ENCODE measurements at regions not wholly inside any gene's neighbourhood (a gene's known extent, or its start where the extent isn't known, plus 50 kb on each side); places are given as distances from the start of the nearest gene placed in this dataset.

DNA sequence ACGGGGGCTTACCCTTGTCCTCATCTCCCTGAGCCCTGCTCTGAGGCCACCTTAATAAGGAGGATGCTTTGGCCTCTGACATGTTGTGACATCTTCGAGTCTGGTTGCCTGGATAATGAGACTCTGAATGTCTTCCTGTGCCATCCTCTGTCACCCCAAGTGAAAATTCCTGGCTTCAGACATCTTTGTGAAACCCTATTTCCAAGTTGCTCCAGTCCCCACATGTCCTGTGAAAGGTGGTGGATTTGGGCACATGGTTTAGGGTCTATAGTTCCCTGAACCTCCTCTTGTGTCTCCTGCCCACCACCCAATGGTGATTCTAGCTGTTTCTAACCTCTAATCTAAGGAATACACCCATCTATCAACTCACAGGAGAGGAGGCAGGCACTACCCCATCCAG lies 223.1 kb upstream of the GLI3 start:
- Histone ChIP-seq H3K4me1 (ENCODE audit: control insufficient read depth, insufficient read depth, low read length) (peaks cover 26% of the 10 kb centered on the region), H3K9ac (ENCODE audit: low read length) (no peak overlapping the region), H3K27me3 (replicated peaks; ENCODE audit: control insufficient read depth, insufficient read depth, low read length) (peaks cover under 1% of the 10 kb centered on the region), H3K9me3 (ENCODE audit: control insufficient read depth, low read length) (peaks cover 4% of the 10 kb centered on the region), H3K36me3 (ENCODE audit: control insufficient read depth, insufficient read depth, low read length, severe bottlenecking) (no peaks in the 10 kb centered on the region), H3K4me3 (ENCODE audit: low read length) (no peak overlapping the region)
- DNase-seq (ENCODE audit: low read depth), result no peak

DNA sequence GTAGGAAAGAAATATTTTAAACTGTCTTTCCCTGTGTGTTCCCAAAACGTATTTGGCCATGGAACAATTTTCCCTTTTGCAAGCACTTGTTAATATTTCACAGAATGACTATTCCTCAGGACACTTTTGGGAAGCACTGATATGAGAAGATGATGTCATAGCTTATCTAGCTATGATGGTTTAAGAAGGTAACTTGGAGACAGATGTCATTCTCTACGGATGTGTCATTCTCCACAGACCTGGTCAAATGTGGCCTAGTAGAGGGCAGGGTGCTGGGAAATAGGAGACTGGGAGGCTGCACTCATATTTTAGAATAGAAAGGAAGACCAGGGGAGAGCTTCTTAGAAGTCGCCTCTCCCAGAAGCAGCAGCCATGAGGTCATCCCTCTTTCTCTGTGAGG lies 220.7 kb upstream of the GLI3 start:
- H3K9me3 ChIP-seq (ENCODE audit: control insufficient read depth, low read length), result no peaks in the 10 kb centered on the region
- DNase-seq (ENCODE audit: low read depth), result no peak
- H3K9ac ChIP-seq (ENCODE audit: low read length), result peak overlapping the region; percentile 63
- no peaks in the 10 kb centered on the region for H3K36me3 ChIP-seq (ENCODE audit: control insufficient read depth, insufficient read depth, low read length, severe bottlenecking)
- H3K4me1 ChIP-seq (ENCODE audit: control insufficient read depth, insufficient read depth, low read length), result peaks cover 29% of the 10 kb centered on the region
- peaks cover 15% of the 10 kb centered on the region for H3K27me3 ChIP-seq (replicated peaks; ENCODE audit: control insufficient read depth, insufficient read depth, low read length)
- H3K4me3 ChIP-seq (ENCODE audit: low read length), result no peak overlapping the region

- Histone ChIP-seq H3K4me1 (ENCODE audit: control insufficient read depth, insufficient read depth, low read length) (peaks cover 29% of the 10 kb centered on the region), H3K36me3 (ENCODE audit: control insufficient read depth, insufficient read depth, low read length, severe bottlenecking) (no peaks in the 10 kb centered on the region), H3K9ac (ENCODE audit: low read length) (peak overlapping the region; percentile 63), H3K4me3 (ENCODE audit: low read length) (no peak overlapping the region), H3K9me3 (ENCODE audit: control insufficient read depth, low read length) (no peaks in the 10 kb centered on the region), H3K27me3 (replicated peaks; ENCODE audit: control insufficient read depth, insufficient read depth, low read length) (peaks cover 15% of the 10 kb centered on the region)
- peak; percentile 38 for DNase-seq (ENCODE audit: low read depth)
Observed at GRCh38 chr7:42456756-42457276, 219.8 kb upstream of the GLI3 start.

GRCh38 chr7:42456267-42456666 lies 219.3 kb upstream of the GLI3 start:
- Histone ChIP-seq H3K27me3 (replicated peaks; ENCODE audit: control insufficient read depth, insufficient read depth, low read length) (peaks cover 15% of the 10 kb centered on the region), H3K9ac (ENCODE audit: low read length) (peak overlapping the region; percentile 63), H3K4me1 (ENCODE audit: control insufficient read depth, insufficient read depth, low read length) (peaks cover 29% of the 10 kb centered on the region), H3K36me3 (ENCODE audit: control insufficient read depth, insufficient read depth, low read length, severe bottlenecking) (no peaks in the 10 kb centered on the region), H3K9me3 (ENCODE audit: control insufficient read depth, low read length) (no peaks in the 10 kb centered on the region), H3K4me3 (ENCODE audit: low read length) (no peak overlapping the region)
- no peak for DNase-seq (ENCODE audit: low read depth)

- no peak overlapping the region for H3K4me3 ChIP-seq (ENCODE audit: low read length)
- peaks cover 15% of the 10 kb centered on the region for H3K27me3 ChIP-seq (replicated peaks; ENCODE audit: control insufficient read depth, insufficient read depth, low read length)
- H3K9ac ChIP-seq (ENCODE audit: low read length), result no peak overlapping the region
- H3K36me3 ChIP-seq (ENCODE audit: control insufficient read depth, insufficient read depth, low read length, severe bottlenecking), result no peaks in the 10 kb centered on the region
- H3K4me1 ChIP-seq (ENCODE audit: control insufficient read depth, insufficient read depth, low read length), result peaks cover 29% of the 10 kb centered on the region
- peak; percentile 11 for DNase-seq (ENCODE audit: low read depth)
- no peaks in the 10 kb centered on the region for H3K9me3 ChIP-seq (ENCODE audit: control insufficient read depth, low read length)
Observed at GRCh38 chr7:42453931-42454361, 216.9 kb upstream of the GLI3 start.

GRCh38 chr7:42452356-42452755 lies 215.3 kb upstream of the GLI3 start:
- H3K4me1 ChIP-seq (ENCODE audit: control insufficient read depth, insufficient read depth, low read length), result peaks cover 20% of the 10 kb centered on the region
- no peaks in the 10 kb centered on the region for H3K9me3 ChIP-seq (ENCODE audit: control insufficient read depth, low read length)
- no peaks in the 10 kb centered on the region for H3K36me3 ChIP-seq (ENCODE audit: control insufficient read depth, insufficient read depth, low read length, severe bottlenecking)
- no peak overlapping the region for H3K4me3 ChIP-seq (ENCODE audit: low read length)
- peaks cover 15% of the 10 kb centered on the region for H3K27me3 ChIP-seq (replicated peaks; ENCODE audit: control insufficient read depth, insufficient read depth, low read length)
- H3K9ac ChIP-seq (ENCODE audit: low read length), result no peak overlapping the region
- DNase-seq (ENCODE audit: low read depth), result no peak

GRCh38 chr7:42449431-42449830 lies 212.4 kb upstream of the GLI3 start:
- Histone ChIP-seq H3K4me1 (ENCODE audit: control insufficient read depth, insufficient read depth, low read length) (peaks cover 13% of the 10 kb centered on the region), H3K36me3 (ENCODE audit: control insufficient read depth, insufficient read depth, low read length, severe bottlenecking) (no peaks in the 10 kb centered on the region), H3K9me3 (ENCODE audit: control insufficient read depth, low read length) (no peaks in the 10 kb centered on the region), H3K27me3 (replicated peaks; ENCODE audit: control insufficient read depth, insufficient read depth, low read length) (peaks cover 7% of the 10 kb centered on the region), H3K9ac (ENCODE audit: low read length) (no peak overlapping the region), H3K4me3 (ENCODE audit: low read length) (no peak overlapping the region)
- no peak for DNase-seq (ENCODE audit: low read depth)

DNA sequence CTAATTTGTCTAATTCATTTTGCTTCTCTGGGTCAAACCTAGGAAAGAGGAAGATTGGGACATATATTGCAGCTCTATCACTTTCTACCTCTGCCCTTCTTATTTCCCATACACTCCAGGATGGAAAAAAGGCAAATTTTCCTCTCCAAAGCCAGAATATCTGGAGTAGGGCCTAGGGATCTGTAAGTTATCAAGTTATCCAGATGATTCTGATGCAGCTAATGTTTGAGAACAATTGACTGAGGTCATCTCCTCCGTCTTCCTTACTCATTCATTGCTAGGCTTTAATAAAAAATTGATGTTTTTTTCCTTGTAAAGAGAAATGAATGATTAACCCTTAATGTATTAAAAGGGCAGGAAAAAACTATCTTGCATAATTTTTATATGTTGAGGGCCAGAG lies 211.9 kb upstream of the GLI3 start:
- Histone ChIP-seq H3K27me3 (replicated peaks; ENCODE audit: control insufficient read depth, insufficient read depth, low read length) (peaks cover 2% of the 10 kb centered on the region), H3K4me3 (ENCODE audit: low read length) (no peak overlapping the region), H3K9ac (ENCODE audit: low read length) (no peak overlapping the region), H3K36me3 (ENCODE audit: control insufficient read depth, insufficient read depth, low read length, severe bottlenecking) (no peaks in the 10 kb centered on the region), H3K4me1 (ENCODE audit: control insufficient read depth, insufficient read depth, low read length) (peaks cover 10% of the 10 kb centered on the region), H3K9me3 (ENCODE audit: control insufficient read depth, low read length) (no peaks in the 10 kb centered on the region)
- DNase-seq (ENCODE audit: low read depth), result no peak

- H3K27me3 ChIP-seq (replicated peaks; ENCODE audit: control insufficient read depth, insufficient read depth, low read length), result no peaks in the 10 kb centered on the region
- H3K4me1 ChIP-seq (ENCODE audit: control insufficient read depth, insufficient read depth, low read length), result peaks cover 10% of the 10 kb centered on the region
- no peak overlapping the region for H3K9ac ChIP-seq (ENCODE audit: low read length)
- no peak overlapping the region for H3K4me3 ChIP-seq (ENCODE audit: low read length)
- peaks cover 3% of the 10 kb centered on the region for H3K9me3 ChIP-seq (ENCODE audit: control insufficient read depth, low read length)
- no peaks in the 10 kb centered on the region for H3K36me3 ChIP-seq (ENCODE audit: control insufficient read depth, insufficient read depth, low read length, severe bottlenecking)
- DNase-seq (ENCODE audit: low read depth), result peak; percentile 59
Observed at GRCh38 chr7:42445691-42446090, 208.7 kb upstream of the GLI3 start.

DNA sequence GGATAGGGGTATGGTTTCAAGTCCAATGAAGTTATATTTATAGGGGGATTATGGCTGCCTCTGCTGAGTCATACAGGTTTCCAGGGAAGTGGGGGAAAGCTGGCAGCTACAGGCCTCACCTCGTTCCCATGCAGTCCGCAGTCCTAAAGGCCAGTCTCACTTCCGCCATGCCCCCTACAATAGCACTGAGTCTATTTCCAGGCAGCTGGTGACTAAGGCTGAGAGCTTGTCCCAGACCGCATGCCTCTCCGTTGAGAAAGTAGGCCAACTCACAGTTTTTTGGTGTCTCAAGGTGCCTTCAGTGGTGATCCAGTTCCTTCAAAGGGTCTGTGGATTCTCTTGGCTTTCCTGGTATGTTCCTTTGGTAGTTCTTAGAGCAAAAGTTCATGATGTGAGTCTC lies 203.9 kb upstream of the GLI3 start:
- H3K9ac ChIP-seq (ENCODE audit: low read length), result no peak overlapping the region
- DNase-seq (ENCODE audit: low read depth), result no peak

GRCh38 chr7:42432644-42433043 lies 195.6 kb upstream of the GLI3 start:
- no peaks in the 10 kb centered on the region for H3K4me1 ChIP-seq (ENCODE audit: control insufficient read depth, insufficient read depth, low read length)
- H3K36me3 ChIP-seq (ENCODE audit: control insufficient read depth, insufficient read depth, low read length, severe bottlenecking), result no peaks in the 10 kb centered on the region
- H3K9ac ChIP-seq (ENCODE audit: low read length), result no peak overlapping the region
- H3K9me3 ChIP-seq (ENCODE audit: control insufficient read depth, low read length), result peaks cover 6% of the 10 kb centered on the region
- no peak overlapping the region for H3K4me3 ChIP-seq (ENCODE audit: low read length)
- H3K27me3 ChIP-seq (replicated peaks; ENCODE audit: control insufficient read depth, insufficient read depth, low read length), result no peaks in the 10 kb centered on the region
- no peak for DNase-seq (ENCODE audit: low read depth)

More for the DNA sequence above, 203.9 kb upstream of the GLI3 start:
- peaks cover 7% of the 10 kb centered on the region for H3K4me1 ChIP-seq (ENCODE audit: control insufficient read depth, insufficient read depth, low read length)
- peaks cover 22% of the 10 kb centered on the region for H3K9me3 ChIP-seq (ENCODE audit: control insufficient read depth, low read length)
- H3K4me3 ChIP-seq (ENCODE audit: low read length), result no peak overlapping the region
- H3K27me3 ChIP-seq (replicated peaks; ENCODE audit: control insufficient read depth, insufficient read depth, low read length), result no peaks in the 10 kb centered on the region
- H3K36me3 ChIP-seq (ENCODE audit: control insufficient read depth, insufficient read depth, low read length, severe bottlenecking), result no peaks in the 10 kb centered on the region

DNA sequence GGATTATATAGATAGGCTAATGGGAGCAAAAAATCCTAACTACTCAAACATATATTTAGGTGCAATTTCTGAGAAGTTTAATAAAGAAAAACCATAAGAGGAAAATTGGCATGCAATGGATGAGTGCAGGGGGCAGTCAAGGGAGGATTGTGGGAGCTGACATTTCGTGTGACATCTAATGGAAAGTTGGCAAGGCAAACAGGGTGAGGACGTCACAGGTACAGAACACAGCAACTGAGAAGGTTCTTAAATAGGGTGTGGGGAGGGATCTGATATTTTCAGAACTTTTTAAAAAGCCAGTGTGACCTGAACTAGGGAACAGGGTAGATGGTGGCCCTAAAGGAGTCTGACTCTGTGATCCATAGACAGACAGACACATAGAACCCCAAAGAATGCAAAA lies 194.9 kb upstream of the GLI3 start:
- peaks cover 6% of the 10 kb centered on the region for H3K9me3 ChIP-seq (ENCODE audit: control insufficient read depth, low read length)
- no peak overlapping the region for H3K4me3 ChIP-seq (ENCODE audit: low read length)
- H3K27me3 ChIP-seq (replicated peaks; ENCODE audit: control insufficient read depth, insufficient read depth, low read length), result no peaks in the 10 kb centered on the region
- DNase-seq (ENCODE audit: low read depth), result no peak
- no peak overlapping the region for H3K9ac ChIP-seq (ENCODE audit: low read length)
- no peaks in the 10 kb centered on the region for H3K36me3 ChIP-seq (ENCODE audit: control insufficient read depth, insufficient read depth, low read length, severe bottlenecking)
- no peaks in the 10 kb centered on the region for H3K4me1 ChIP-seq (ENCODE audit: control insufficient read depth, insufficient read depth, low read length)

Data from adipocyte (in vitro differentiated cells).